ENCODE measurements at regions not wholly inside any gene's neighbourhood (a gene's known extent, or its start where the extent isn't known, plus 50 kb on each side); places are given as distances from the start of the nearest gene placed in this dataset.

- no peak for DNase-seq (ENCODE audit: low spot score in 2 of 2)
- intact Hi-C loops (cut with DNase I; ENCODE audit: low total_unique reads), result no loop called here
- H3K4me3 ChIP-seq (ENCODE audit: low read depth, poor library complexity, severe bottlenecking), result no peak overlapping the region
- WGBS, 2 donors, result 71 to 89% methylated on average over 1 of the region's 1 CpG
- no peak for TF ChIP-seq POLR2A (IDR thresholded peaks at IDR 0.05)
- TF ChIP-seq, protein P1, sequence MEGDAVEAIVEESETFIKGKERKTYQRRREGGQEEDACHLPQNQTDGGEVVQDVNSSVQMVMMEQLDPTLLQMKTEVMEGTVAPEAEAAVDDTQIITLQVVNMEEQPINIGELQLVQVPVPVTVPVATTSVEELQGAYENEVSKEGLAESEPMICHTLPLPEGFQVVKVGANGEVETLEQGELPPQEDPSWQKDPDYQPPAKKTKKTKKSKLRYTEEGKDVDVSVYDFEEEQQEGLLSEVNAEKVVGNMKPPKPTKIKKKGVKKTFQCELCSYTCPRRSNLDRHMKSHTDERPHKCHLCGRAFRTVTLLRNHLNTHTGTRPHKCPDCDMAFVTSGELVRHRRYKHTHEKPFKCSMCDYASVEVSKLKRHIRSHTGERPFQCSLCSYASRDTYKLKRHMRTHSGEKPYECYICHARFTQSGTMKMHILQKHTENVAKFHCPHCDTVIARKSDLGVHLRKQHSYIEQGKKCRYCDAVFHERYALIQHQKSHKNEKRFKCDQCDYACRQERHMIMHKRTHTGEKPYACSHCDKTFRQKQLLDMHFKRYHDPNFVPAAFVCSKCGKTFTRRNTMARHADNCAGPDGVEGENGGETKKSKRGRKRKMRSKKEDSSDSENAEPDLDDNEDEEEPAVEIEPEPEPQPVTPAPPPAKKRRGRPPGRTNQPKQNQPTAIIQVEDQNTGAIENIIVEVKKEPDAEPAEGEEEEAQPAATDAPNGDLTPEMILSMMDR (IDR thresholded peaks at IDR 0.05), result no peak
Observed at GRCh38 chr5:124237206-124237695, 509.2 kb downstream of the ZNF608 start.

DNA sequence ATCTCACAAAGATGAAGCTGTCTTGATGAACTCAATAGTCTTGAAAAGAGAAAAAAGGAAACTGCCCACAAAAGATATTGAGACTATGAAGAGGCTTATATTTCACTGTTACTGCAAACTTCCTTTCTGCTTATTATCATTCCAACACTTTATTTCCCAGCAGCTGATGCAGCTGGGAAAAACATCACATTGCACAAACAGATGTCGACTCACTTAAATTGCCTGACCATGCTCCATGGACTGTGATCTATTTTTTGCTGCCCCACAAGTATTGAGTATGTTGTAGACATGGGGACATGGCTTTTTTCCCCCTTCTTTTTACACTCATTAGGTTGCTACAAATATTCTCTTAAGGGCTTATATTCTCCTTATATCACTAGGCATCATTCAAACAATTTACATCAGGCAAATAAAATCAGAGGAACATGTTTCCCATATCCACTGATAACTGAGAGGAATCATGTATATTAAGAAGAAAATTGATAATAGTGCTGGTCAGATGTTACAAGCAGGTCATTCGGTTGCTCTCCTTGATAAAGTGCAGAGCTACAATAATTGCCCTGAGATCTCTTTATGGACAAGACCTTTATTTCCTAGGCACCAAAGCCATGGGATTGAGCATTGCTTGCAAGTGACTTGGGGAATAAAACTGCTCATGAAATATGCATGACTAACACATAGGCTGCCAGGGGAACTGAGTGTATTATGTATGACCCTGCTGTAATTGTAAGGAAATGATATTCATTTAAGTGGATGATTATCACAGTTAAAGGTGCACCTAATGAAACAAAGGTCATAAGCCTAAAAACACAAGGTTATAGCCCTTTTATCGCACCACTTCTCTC is 509.9 kb downstream of the ZNF608 start:
- intact Hi-C loops (cut with DNase I; ENCODE audit: low total_unique reads), result no loop called here
- WGBS, 2 donors, result 79 to 80% methylated on average over 3 of the region's 3 CpGs
- no peak for DNase-seq (ENCODE audit: low spot score in 2 of 2)
- no peak overlapping the region for H3K4me3 ChIP-seq (ENCODE audit: low read depth, poor library complexity, severe bottlenecking)
- TF ChIP-seq POLR2A (IDR thresholded peaks at IDR 0.05), result no peak
- TF ChIP-seq, protein P1 (IDR thresholded peaks at IDR 0.05), result no peak

DNA sequence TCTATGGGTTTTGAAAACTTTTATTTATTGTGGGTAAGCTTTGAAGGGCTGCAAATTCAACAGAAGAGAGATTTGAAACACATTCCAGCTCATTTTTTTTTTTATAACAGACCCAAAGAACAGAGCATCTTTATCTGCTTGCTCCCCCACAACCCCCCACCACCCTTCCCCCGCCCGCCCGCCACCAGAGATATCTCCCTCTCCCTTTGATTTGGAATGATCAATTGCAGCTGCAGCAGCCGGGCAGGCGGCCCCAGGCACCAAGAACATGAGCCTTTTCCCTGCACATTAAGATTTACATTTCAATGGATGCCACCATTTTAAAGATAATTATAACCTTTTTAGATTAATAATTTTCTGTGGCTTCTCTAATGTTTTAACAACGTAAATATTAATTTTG is 510.9 kb downstream of the ZNF608 start:
- no peak overlapping the region for H3K4me3 ChIP-seq (ENCODE audit: low read depth, poor library complexity, severe bottlenecking)
- intact Hi-C loops (cut with DNase I; ENCODE audit: low total_unique reads), result no loop called here
- no peak for DNase-seq (ENCODE audit: low spot score in 2 of 2)
- 88 to 95% methylated on average over 6 of the region's 6 CpGs for WGBS, 2 donors
- TF ChIP-seq, protein P1 (IDR thresholded peaks at IDR 0.05), result no peak
- no peak for TF ChIP-seq POLR2A (IDR thresholded peaks at IDR 0.05)

GRCh38 chr5:124234770-124235562 is 511.5 kb downstream of the ZNF608 start:
- intact Hi-C loops (cut with DNase I; ENCODE audit: low total_unique reads), result no loop called here
- DNase-seq (ENCODE audit: low spot score in 2 of 2), result no peak
- WGBS, 2 donors, result 84 to 87% methylated on average over 1 of the region's 1 CpG
- no peak overlapping the region for H3K4me3 ChIP-seq (ENCODE audit: low read depth, poor library complexity, severe bottlenecking)
- TF ChIP-seq, protein P1 (IDR thresholded peaks at IDR 0.05), result no peak
- no peak for TF ChIP-seq POLR2A (IDR thresholded peaks at IDR 0.05)

DNA sequence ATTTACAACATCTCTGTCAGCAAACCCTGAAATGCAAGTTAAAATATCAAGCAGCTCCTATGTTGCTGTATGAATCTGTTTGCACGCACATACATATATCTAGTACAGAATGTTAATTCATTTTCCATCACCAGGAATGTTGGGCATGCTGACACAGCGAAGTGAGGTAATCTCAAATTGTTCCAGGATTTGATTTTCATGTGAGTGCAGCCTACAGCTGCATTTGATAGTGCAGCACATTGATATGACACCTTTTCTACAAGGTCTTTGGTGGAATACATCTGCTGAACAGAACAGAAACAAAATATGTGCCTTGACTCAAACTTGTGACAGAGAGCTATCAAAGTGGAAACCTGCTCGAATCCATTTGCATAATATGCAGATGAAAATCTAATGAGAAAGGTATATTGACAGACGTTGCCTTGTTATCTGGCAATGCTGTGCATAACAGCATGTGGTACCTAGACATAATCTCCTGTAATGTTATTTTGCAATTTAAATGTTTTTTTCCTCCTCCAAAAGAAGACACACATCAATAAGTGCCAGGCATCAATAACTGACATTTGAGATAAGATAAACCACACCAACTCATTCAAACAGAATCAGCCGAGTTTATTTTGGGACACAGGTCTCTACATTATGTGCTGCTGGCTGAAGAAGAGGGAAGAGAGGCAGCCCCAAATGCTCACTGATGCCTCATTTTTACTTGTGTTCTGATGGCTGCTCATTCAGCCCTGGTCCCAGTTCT is 512.2 kb downstream of the ZNF608 start:
- DNase-seq (ENCODE audit: low spot score in 2 of 2), result no peak
- H3K4me3 ChIP-seq (ENCODE audit: low read depth, poor library complexity, severe bottlenecking), result no peak overlapping the region
- TF ChIP-seq, protein P1 (IDR thresholded peaks at IDR 0.05), result no peak
- TF ChIP-seq POLR2A (IDR thresholded peaks at IDR 0.05), result no peak
- intact Hi-C loops (cut with DNase I; ENCODE audit: low total_unique reads), result no loop called here
- WGBS, 2 donors, result 56 to 60% methylated on average over 5 of the region's 5 CpGs

Data from lower leg skin (tissue), 4 donors.